Neural progenitor cell (in vitro differentiated cells): ENCODE measurements at regions not wholly inside any gene's neighbourhood (a gene's known extent, or its start where the extent isn't known, plus 50 kb on each side); places are given as distances from the start of the nearest gene placed in this dataset.

Experiments used
- DNase-seq: peaks from one replicate; pipeline ENCODE4 v3.0.0-alpha.2; 2016; ENCODE audit warnings: low spot score
- H2AFZ ChIP-seq: fragments of 200-600 bp; sonication (generic); replicated peaks from 2 replicates; pipeline ENCODE4 v1.6.1; 2016; ENCODE audit warnings: antibody characterized with exemption
- H3F3A ChIP-seq: fragments of 200-600 bp; sonication (generic); 2 replicates; pipeline ENCODE4 v1.6.1; 2016; ENCODE audit warnings: antibody characterized with exemption, low read depth
- H3K27ac ChIP-seq: fragments of 200-600 bp; sonication (generic); 2 replicates; pipeline ENCODE4 v1.5.1; 2016; ENCODE audit warnings: mild to moderate bottlenecking
- H3K27me3 ChIP-seq: fragments of 200-600 bp; sonication (generic); 2 replicates; pipeline ENCODE4 v1.6.1; 2016; ENCODE audit warnings: mild to moderate bottlenecking, moderate library complexity
- H3K36me3 ChIP-seq: fragments of 200-600 bp; sonication (generic); 2 replicates; pipeline ENCODE4 v1.5.1; 2016
- H3K4me1 ChIP-seq: fragments of 200-600 bp; sonication (generic); 2 replicates; pipeline ENCODE4 v1.6.1; 2016; ENCODE audit warnings: mixed run types
- H3K4me2 ChIP-seq: fragments of 200-600 bp; sonication (generic); 2 replicates; pipeline ENCODE4 v1.6.1; 2016
- H3K4me3 ChIP-seq: fragments of 200-600 bp; sonication (generic); 2 replicates; pipeline ENCODE4 v1.5.1; 2016
- H3K79me2 ChIP-seq: fragments of 200-600 bp; sonication (generic); 2 replicates; pipeline ENCODE4 v1.6.1; 2016; ENCODE audit warnings: low read depth
- H3K9ac ChIP-seq: fragments of 200-600 bp; sonication (generic); 2 replicates; pipeline ENCODE4 v1.6.1; 2016
- H3K9me3 ChIP-seq: fragments of 200-600 bp; sonication (generic); 2 replicates; pipeline ENCODE4 v1.5.1; 2016; ENCODE audit warnings: low read depth
- H4K20me1 ChIP-seq: fragments of 200-600 bp; sonication (generic); 2 replicates; pipeline ENCODE4 v1.6.1; 2016; ENCODE audit warnings: low read depth
- H3K27ac Mint-ChIP-seq: 3 replicates; pipeline ENCODE4 v1.8.0; 2021; ENCODE audit warnings: mixed read lengths
- H3K27me3 Mint-ChIP-seq: 2 replicates; pipeline ENCODE4 v1.8.0; 2022; ENCODE audit warnings: low read depth, mild to moderate bottlenecking, inconsistent platforms, moderate library complexity, mixed read lengths; ENCODE audit not compliant: insufficient read depth
- H3K36me3 Mint-ChIP-seq: 3 replicates; pipeline ENCODE4 v1.8.0; 2021; ENCODE audit warnings: mixed read lengths
- H3K4me1 Mint-ChIP-seq: 3 replicates; pipeline ENCODE4 v1.8.0; 2021; ENCODE audit warnings: mixed read lengths
- H3K4me3 Mint-ChIP-seq: 3 replicates; pipeline ENCODE4 v1.8.0; 2021; ENCODE audit warnings: mild to moderate bottlenecking, moderate library complexity, mixed read lengths
- H3K9me3 Mint-ChIP-seq: 3 replicates; pipeline ENCODE4 v1.8.0; 2020; ENCODE audit warnings: mixed read lengths
- CTCF ChIP-seq: fragments of 200-600 bp; sonication (generic); IDR thresholded peaks from 2 replicates; pipeline ENCODE4 v1.5.1; 2017; ENCODE audit warnings: antibody characterized with exemption, mild to moderate bottlenecking
- EZH2 ChIP-seq: fragments of 200-600 bp; sonication (generic); IDR thresholded peaks from 2 replicates; pipeline ENCODE4 v1.6.1; 2017; ENCODE audit warnings: antibody characterized with exemption, mild to moderate bottlenecking, moderate library complexity
- EZH2phosphoT487 ChIP-seq: fragments of 200-600 bp; sonication (generic); IDR thresholded peaks from 2 replicates; pipeline ENCODE4 v1.6.1; 2017; ENCODE audit warnings: antibody characterized with exemption

GRCh38 chr13:109333893-109334651, 452.3 kb downstream of the IRS2 start:
- Histone ChIP-seq H3K36me3 (no peaks in the 10 kb centered on the region), H3F3A (no peaks in the 10 kb centered on the region), H3K4me1 (no peaks in the 10 kb centered on the region), H3K9ac (no peak overlapping the region), H3K79me2 (no peaks in the 10 kb centered on the region), H4K20me1 (no peaks in the 10 kb centered on the region), H3K4me3 (no peak overlapping the region), H3K4me2 (no peak overlapping the region), H2AFZ (no peak overlapping the region), H3K27ac (no peak overlapping the region), H3K27me3 (no peaks in the 10 kb centered on the region), H3K9me3 (no peaks in the 10 kb centered on the region)
- H3K4me1 Mint-ChIP-seq, result peaks cover 19% of the 10 kb centered on the region
- H3K9me3 Mint-ChIP-seq, result no peaks in the 10 kb centered on the region
- no peak overlapping the region for H3K4me3 Mint-ChIP-seq
- no peak overlapping the region for H3K27ac Mint-ChIP-seq
- no peaks in the 10 kb centered on the region for H3K36me3 Mint-ChIP-seq
- TF ChIP-seq EZH2, result no peak
- H3K27me3 Mint-ChIP-seq, result no peaks in the 10 kb centered on the region
- no peak for DNase-seq

GRCh38 chr13:109332506-109333499, 453.6 kb downstream of the IRS2 start:
- Histone ChIP-seq H2AFZ (peak overlapping the region; percentile 26), H3K36me3 (no peaks in the 10 kb centered on the region), H3K4me1 (no peaks in the 10 kb centered on the region), H3K79me2 (no peaks in the 10 kb centered on the region), H3K27ac (no peak overlapping the region), H3K27me3 (no peaks in the 10 kb centered on the region), H3K9ac (no peak overlapping the region), H3F3A (no peaks in the 10 kb centered on the region), H4K20me1 (no peaks in the 10 kb centered on the region), H3K4me2 (no peak overlapping the region), H3K4me3 (no peak overlapping the region), H3K9me3 (no peaks in the 10 kb centered on the region)
- H3K27me3 Mint-ChIP-seq, result no peaks in the 10 kb centered on the region
- TF ChIP-seq CTCF, result peak; percentile 17
- no peak for TF ChIP-seq EZH2
- no peaks in the 10 kb centered on the region for H3K9me3 Mint-ChIP-seq
- no peak for DNase-seq
- peaks cover 19% of the 10 kb centered on the region for H3K4me1 Mint-ChIP-seq
- no peak overlapping the region for H3K4me3 Mint-ChIP-seq
- no peaks in the 10 kb centered on the region for H3K36me3 Mint-ChIP-seq
- peak overlapping the region; percentile 58 for H3K27ac Mint-ChIP-seq

- DNase-seq, result no peak
- H3K4me3 ChIP-seq, result no peak overlapping the region
- Mint-ChIP-seq H3K9me3 (no peaks in the 10 kb centered on the region), H3K36me3 (no peaks in the 10 kb centered on the region), H3K27ac (peak overlapping the region; percentile 58), H3K27me3 (no peaks in the 10 kb centered on the region), H3K4me1 (peaks cover 19% of the 10 kb centered on the region), H3K4me3 (no peak overlapping the region)
- H3K4me1 ChIP-seq, result no peaks in the 10 kb centered on the region
- H2AFZ ChIP-seq, result peak overlapping the region; percentile 26
- TF ChIP-seq EZH2phosphoT487, result no peak
- no peak for TF ChIP-seq EZH2
- no peak for TF ChIP-seq CTCF
- H3K36me3 ChIP-seq, result no peaks in the 10 kb centered on the region
- no peak overlapping the region for H3K9ac ChIP-seq
- no peaks in the 10 kb centered on the region for H4K20me1 ChIP-seq
- no peak overlapping the region for H3K4me2 ChIP-seq
- no peaks in the 10 kb centered on the region for H3K9me3 ChIP-seq
- no peaks in the 10 kb centered on the region for H3K79me2 ChIP-seq
- H3K27me3 ChIP-seq, result no peaks in the 10 kb centered on the region
- no peak overlapping the region for H3K27ac ChIP-seq
- no peaks in the 10 kb centered on the region for H3F3A ChIP-seq
Observed at GRCh38 chr13:109331898-109332297, 454.5 kb downstream of the IRS2 start.
